ENCODE measurements at regions not wholly inside any gene's neighbourhood (a gene's known extent, or its start where the extent isn't known, plus 50 kb on each side); places are given as distances from the start of the nearest gene placed in this dataset.

GRCh38 chr4:95898226-95898625 is 58.3 kb downstream of the PDHA2 start:
- no peak for TF ChIP-seq CTCF (conservative IDR thresholded peaks at IDR 0.05)
- H3K27ac ChIP-seq, result no peak overlapping the region

GRCh38 chr4:95909211-95909610 is 69.3 kb downstream of the PDHA2 start:
- no peak overlapping the region for H3K27ac ChIP-seq
- TF ChIP-seq CTCF (conservative IDR thresholded peaks at IDR 0.05), result no peak

GRCh38 chr4:95910749-95911148 is 70.9 kb downstream of the PDHA2 start:
- H3K27ac ChIP-seq, result no peak overlapping the region
- TF ChIP-seq CTCF (conservative IDR thresholded peaks at IDR 0.05), result no peak

- TF ChIP-seq CTCF (conservative IDR thresholded peaks at IDR 0.05), result no peak
- no peak overlapping the region for H3K27ac ChIP-seq
These were observed 81.6 kb downstream of the PDHA2 start for GRCh38 chr4:95921470-95921869.

- no peak for TF ChIP-seq CTCF (conservative IDR thresholded peaks at IDR 0.05)
- H3K27ac ChIP-seq, result no peak overlapping the region
These were observed 89.7 kb downstream of the PDHA2 start for GRCh38 chr4:95929448-95930064.

- H3K27ac ChIP-seq, result no peak overlapping the region
- TF ChIP-seq CTCF (conservative IDR thresholded peaks at IDR 0.05), result no peak
These were observed 99.2 kb downstream of the PDHA2 start for GRCh38 chr4:95939141-95939540.

GRCh38 chr4:95949136-95949765 is 109.4 kb downstream of the PDHA2 start:
- H3K27ac ChIP-seq, result no peak overlapping the region
- no peak for TF ChIP-seq CTCF (conservative IDR thresholded peaks at IDR 0.05)
